ENCODE measurements at regions not wholly inside any gene's neighbourhood (a gene's known extent, or its start where the extent isn't known, plus 50 kb on each side); places are given as distances from the start of the nearest gene placed in this dataset.

DNA sequence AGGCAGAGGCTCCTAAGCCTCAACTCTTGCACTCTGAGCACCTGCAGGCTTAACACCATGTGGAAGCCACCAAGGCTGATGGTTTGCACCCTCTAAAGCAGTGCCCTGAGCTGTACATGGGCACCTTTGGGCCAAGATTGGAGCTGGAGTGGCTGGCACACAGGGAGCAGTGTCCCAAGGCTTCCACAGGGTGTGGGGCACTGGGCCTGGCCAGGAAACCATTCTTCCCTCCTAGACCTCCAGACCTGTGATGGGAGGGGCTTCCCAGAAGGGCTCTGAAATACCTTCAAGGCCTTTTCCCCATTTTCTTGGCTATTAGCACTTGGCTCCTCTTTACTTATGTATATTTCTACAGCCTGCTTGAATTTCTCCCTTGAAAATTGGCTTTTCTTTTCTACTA, 67.9 kb upstream of the PPM1J start:
- Histone ChIP-seq H2AFZ (ENCODE audit: low read depth, low read length, severe bottlenecking) (no peak overlapping the region), H3K79me2 (ENCODE audit: insufficient read depth, low read length) (no peaks in the 10 kb centered on the region), H3K9me3 (ENCODE audit: insufficient read depth, low read length) (no peaks in the 10 kb centered on the region), H3K9me2 (replicated peaks; ENCODE audit: insufficient read depth, low read length) (no peaks in the 10 kb centered on the region), H3K9ac (ENCODE audit: low read length) (no peak overlapping the region), H3K36me3 (ENCODE audit: low read length) (no peaks in the 10 kb centered on the region), H3K4me2 (ENCODE audit: low read depth, low read length, poor library complexity, severe bottlenecking) (no peak overlapping the region), H3K27me3 (ENCODE audit: low read length) (no peaks in the 10 kb centered on the region), H3K4me3 (ENCODE audit: insufficient read depth, low read length, poor library complexity, severe bottlenecking) (no peak overlapping the region), H4K20me1 (ENCODE audit: low read depth, low read length) (no peaks in the 10 kb centered on the region), H3F3A (ENCODE audit: insufficient read depth) (no peaks in the 10 kb centered on the region), H3K27ac (ENCODE audit: low read depth, low read length) (no peak overlapping the region)
- TF ChIP-seq EZH2phosphoT487 (conservative IDR thresholded peaks at IDR 0.05; ENCODE audit: low read length) (no peak), CTCF (IDR thresholded peaks at IDR 0.05; ENCODE audit: insufficient read depth, low read length, poor library complexity, severe bottlenecking) (no peak)

GRCh38 chr1:112779665-112780526, 64.8 kb upstream of the PPM1J start:
- Histone ChIP-seq H3K9me3 (ENCODE audit: insufficient read depth, low read length) (no peaks in the 10 kb centered on the region), H3K79me2 (ENCODE audit: insufficient read depth, low read length) (no peaks in the 10 kb centered on the region), H4K20me1 (ENCODE audit: low read depth, low read length) (no peaks in the 10 kb centered on the region), H3K4me2 (ENCODE audit: low read depth, low read length, poor library complexity, severe bottlenecking) (no peak overlapping the region), H3F3A (ENCODE audit: insufficient read depth) (no peaks in the 10 kb centered on the region), H3K4me3 (ENCODE audit: insufficient read depth, low read length, poor library complexity, severe bottlenecking) (no peak overlapping the region), H3K36me3 (ENCODE audit: low read length) (no peaks in the 10 kb centered on the region), H3K9me2 (replicated peaks; ENCODE audit: insufficient read depth, low read length) (no peaks in the 10 kb centered on the region), H3K27ac (ENCODE audit: low read depth, low read length) (no peak overlapping the region), H3K27me3 (ENCODE audit: low read length) (no peaks in the 10 kb centered on the region), H3K9ac (ENCODE audit: low read length) (no peak overlapping the region), H2AFZ (ENCODE audit: low read depth, low read length, severe bottlenecking) (no peak overlapping the region)
- TF ChIP-seq EZH2phosphoT487 (conservative IDR thresholded peaks at IDR 0.05; ENCODE audit: low read length), result no peak
- TF ChIP-seq CTCF (IDR thresholded peaks at IDR 0.05; ENCODE audit: insufficient read depth, low read length, poor library complexity, severe bottlenecking), result no peak

DNA sequence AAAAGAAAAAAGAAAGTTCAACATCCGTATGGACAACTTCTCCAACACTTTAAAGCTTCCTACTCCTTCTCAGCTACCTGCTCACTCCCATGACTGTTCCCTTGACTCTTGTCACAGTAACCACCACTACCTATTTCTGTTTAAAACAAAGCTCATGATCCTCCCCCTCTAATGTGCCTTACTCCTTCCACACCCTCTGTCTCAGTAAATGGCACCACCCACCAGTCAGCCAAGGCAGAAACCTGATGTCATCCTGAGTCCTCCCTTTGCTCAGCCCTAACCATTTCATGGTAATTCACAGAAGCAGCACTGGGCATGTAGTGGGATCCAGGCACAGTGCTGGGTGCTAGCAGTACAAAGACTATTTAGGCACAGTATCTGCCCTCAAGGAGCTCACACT, 63.0 kb upstream of the PPM1J start:
- Histone ChIP-seq H3K4me2 (ENCODE audit: low read depth, low read length, poor library complexity, severe bottlenecking) (no peak overlapping the region), H3K36me3 (ENCODE audit: low read length) (no peaks in the 10 kb centered on the region), H2AFZ (ENCODE audit: low read depth, low read length, severe bottlenecking) (no peak overlapping the region), H3F3A (ENCODE audit: insufficient read depth) (no peaks in the 10 kb centered on the region), H4K20me1 (ENCODE audit: low read depth, low read length) (no peaks in the 10 kb centered on the region), H3K4me3 (ENCODE audit: insufficient read depth, low read length, poor library complexity, severe bottlenecking) (no peak overlapping the region), H3K27ac (ENCODE audit: low read depth, low read length) (no peak overlapping the region), H3K27me3 (ENCODE audit: low read length) (no peaks in the 10 kb centered on the region), H3K9me2 (replicated peaks; ENCODE audit: insufficient read depth, low read length) (no peaks in the 10 kb centered on the region), H3K9ac (ENCODE audit: low read length) (no peak overlapping the region), H3K79me2 (ENCODE audit: insufficient read depth, low read length) (no peaks in the 10 kb centered on the region), H3K9me3 (ENCODE audit: insufficient read depth, low read length) (no peaks in the 10 kb centered on the region)
- TF ChIP-seq CTCF (IDR thresholded peaks at IDR 0.05; ENCODE audit: insufficient read depth, low read length, poor library complexity, severe bottlenecking) (no peak), EZH2phosphoT487 (conservative IDR thresholded peaks at IDR 0.05; ENCODE audit: low read length) (no peak)
